ENCODE measurements at regions not wholly inside any gene's neighbourhood (a gene's known extent, or its start where the extent isn't known, plus 50 kb on each side); places are given as distances from the start of the nearest gene placed in this dataset.

DNA sequence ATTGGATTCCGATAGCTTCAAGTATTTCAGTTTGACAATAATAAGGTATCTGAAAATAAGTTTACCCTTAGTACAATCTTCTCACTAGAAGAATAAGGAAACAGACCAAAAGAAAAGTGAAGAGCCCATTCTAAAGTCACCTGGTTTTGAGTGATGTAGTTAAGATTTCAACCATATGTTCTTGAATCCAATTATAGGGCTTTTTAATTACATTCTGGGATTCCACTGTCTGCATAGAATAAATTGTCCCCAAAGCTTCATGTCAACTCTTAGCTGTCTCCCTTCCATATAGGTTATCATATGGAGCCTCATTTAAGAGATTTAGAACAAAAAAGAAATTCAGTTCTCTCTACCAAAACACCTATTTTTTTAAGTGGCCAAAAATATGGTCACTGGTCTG, 1158.8 kb downstream of the IGSF11 start:
- TF ChIP-seq, protein P1, sequence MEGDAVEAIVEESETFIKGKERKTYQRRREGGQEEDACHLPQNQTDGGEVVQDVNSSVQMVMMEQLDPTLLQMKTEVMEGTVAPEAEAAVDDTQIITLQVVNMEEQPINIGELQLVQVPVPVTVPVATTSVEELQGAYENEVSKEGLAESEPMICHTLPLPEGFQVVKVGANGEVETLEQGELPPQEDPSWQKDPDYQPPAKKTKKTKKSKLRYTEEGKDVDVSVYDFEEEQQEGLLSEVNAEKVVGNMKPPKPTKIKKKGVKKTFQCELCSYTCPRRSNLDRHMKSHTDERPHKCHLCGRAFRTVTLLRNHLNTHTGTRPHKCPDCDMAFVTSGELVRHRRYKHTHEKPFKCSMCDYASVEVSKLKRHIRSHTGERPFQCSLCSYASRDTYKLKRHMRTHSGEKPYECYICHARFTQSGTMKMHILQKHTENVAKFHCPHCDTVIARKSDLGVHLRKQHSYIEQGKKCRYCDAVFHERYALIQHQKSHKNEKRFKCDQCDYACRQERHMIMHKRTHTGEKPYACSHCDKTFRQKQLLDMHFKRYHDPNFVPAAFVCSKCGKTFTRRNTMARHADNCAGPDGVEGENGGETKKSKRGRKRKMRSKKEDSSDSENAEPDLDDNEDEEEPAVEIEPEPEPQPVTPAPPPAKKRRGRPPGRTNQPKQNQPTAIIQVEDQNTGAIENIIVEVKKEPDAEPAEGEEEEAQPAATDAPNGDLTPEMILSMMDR (IDR thresholded peaks at IDR 0.05), result no peak
- no peak for TF ChIP-seq POLR2A (IDR thresholded peaks at IDR 0.05)

Data from transverse colon (tissue), 3 donors.